ENCODE measurements at regions not wholly inside any gene's neighbourhood (a gene's known extent, or its start where the extent isn't known, plus 50 kb on each side); places are given as distances from the start of the nearest gene placed in this dataset.

DNA sequence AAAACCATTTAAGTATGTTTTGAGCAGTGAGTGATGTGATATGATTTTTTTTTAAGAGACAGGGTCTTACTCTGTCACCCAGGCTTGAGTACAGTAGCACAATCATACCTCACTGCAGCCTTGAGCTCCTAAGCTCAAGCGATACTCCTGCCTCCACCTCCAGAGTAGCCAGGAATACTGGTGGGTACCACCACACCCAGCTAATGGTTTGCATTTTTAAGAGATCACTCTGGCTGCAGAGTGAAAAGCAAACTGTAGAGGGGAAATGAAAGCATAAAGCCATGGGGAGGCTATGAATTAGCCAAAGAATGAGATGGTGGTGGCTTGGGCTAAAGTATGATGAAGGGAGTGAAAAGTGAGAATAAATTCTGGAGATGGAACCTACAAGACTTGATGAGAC, 199.1 kb downstream of the HINT1 start:
- no peak overlapping the region for H3K4me3 ChIP-seq
- H3K27ac ChIP-seq, result no peak overlapping the region
- H3K27me3 ChIP-seq, result no peaks in the 10 kb centered on the region
- H3K9me3 ChIP-seq, result no peaks in the 10 kb centered on the region
- no peak for DNase-seq (ENCODE audit: low spot score in 2 of 2)
- no peak for TF ChIP-seq POLR2AphosphoS5 (IDR thresholded peaks at IDR 0.05)
- no peak for TF ChIP-seq CTCF (IDR thresholded peaks at IDR 0.05)
- no peak for TF ChIP-seq POLR2A (IDR thresholded peaks at IDR 0.05)
- no peak for TF ChIP-seq EP300 (IDR thresholded peaks at IDR 0.05)
- WGBS, result 100% methylated on average over 1 of the region's 1 CpG
- no peaks in the 10 kb centered on the region for H3K4me1 ChIP-seq
- no peaks in the 10 kb centered on the region for H3K36me3 ChIP-seq

DNA sequence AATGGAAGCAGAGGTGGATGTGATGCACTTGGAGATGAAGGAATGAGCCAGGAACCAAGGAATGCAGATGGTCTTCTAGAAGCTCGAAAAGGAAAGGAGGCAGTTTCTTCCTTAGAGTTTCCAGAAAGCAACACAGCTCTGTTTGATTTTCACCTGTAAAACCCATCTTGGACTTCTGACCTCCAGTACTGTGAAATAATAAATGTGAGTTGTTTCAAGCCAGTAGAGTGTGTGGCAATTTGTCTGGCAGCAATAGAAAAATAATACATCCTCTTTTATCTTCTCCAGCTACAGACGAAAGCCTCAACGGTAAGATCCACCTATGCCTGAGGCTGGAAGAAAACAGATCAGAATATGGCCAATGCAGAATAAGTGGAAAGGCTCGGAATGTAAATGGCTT, 199.7 kb downstream of the HINT1 start:
- Histone ChIP-seq H3K4me3 (no peak overlapping the region), H3K4me1 (no peaks in the 10 kb centered on the region), H3K36me3 (no peaks in the 10 kb centered on the region), H3K27ac (no peak overlapping the region), H3K9me3 (no peaks in the 10 kb centered on the region), H3K27me3 (no peaks in the 10 kb centered on the region)
- TF ChIP-seq POLR2AphosphoS5 (IDR thresholded peaks at IDR 0.05) (no peak), POLR2A (IDR thresholded peaks at IDR 0.05) (no peak), CTCF (IDR thresholded peaks at IDR 0.05) (no peak), EP300 (IDR thresholded peaks at IDR 0.05) (no peak)
- WGBS, result 48% methylated on average over 4 of the region's 4 CpGs
- DNase-seq (ENCODE audit: low spot score in 2 of 2), result no peak

DNA sequence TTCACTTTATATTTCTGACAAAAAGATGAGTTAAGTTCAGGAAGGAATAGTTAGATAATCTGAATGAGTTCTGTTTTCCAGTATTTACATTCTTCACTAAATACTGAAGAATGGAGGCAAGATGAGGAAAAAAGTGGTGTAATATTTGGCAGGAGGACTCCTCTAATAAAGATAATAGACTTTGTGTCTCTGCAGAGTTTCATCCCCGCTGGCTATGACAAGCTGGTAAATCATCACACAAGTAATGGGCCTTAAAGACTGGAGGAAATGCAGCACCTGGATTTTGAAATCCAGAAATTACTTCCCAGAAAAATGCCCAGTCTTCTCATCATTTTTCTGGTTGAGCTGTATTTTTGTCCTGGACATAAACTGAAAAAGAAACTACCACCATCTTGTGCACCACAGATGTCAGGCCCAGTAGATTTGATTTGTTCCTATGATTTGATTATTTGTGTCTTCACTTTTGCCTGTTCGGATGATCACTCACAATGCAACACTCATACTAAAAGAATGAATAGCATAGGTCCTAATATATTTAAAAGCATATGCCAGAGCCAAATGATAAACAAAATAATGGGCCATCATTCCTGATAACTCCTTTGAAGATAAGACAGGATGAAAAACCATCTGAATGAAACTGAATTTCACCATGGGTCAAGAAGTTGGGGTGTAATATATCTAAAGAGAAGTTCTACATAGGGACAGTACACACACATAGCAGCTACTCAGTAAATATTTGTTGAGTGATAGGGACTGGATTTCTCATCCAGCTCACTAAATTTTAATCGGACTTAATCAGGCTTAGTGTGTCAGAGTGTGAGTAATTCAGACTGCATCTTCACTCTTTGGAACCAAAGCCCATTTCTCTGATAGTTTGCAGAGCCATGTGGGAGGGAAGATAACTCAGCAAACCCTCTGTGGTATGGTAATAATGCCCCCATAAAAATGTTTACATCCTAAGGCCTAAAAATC, 200.5 kb downstream of the HINT1 start:
- 81% methylated on average over 3 of the region's 3 CpGs for WGBS
- DNase-seq (ENCODE audit: low spot score in 2 of 2), result no peak
- Histone ChIP-seq H3K27ac (no peak overlapping the region), H3K36me3 (no peaks in the 10 kb centered on the region), H3K4me1 (no peaks in the 10 kb centered on the region), H3K4me3 (no peak overlapping the region), H3K27me3 (no peaks in the 10 kb centered on the region), H3K9me3 (no peaks in the 10 kb centered on the region)
- TF ChIP-seq POLR2AphosphoS5 (IDR thresholded peaks at IDR 0.05) (no peak), CTCF (IDR thresholded peaks at IDR 0.05) (no peak), POLR2A (IDR thresholded peaks at IDR 0.05) (no peak), EP300 (IDR thresholded peaks at IDR 0.05) (no peak)

DNA sequence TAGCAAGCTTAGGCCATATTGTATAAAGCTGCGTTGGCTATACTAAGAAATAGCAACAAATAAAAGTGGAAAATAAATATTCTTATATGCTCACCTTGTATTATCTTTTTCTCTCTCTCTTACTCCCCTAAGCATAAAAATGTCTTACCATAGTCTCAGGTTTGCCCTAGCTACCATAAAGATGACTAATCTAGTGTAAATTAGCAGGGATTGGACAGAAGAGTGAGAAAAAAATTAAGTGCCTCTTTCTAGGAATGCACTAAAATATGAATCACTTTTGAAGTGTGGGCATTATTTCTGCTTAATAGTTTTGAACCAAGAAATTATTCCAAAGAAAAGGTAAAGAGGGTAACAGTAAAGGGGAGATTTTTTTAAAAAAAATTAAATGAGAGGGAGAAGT, 201.3 kb downstream of the HINT1 start:
- Histone ChIP-seq H3K27ac (no peak overlapping the region), H3K4me3 (no peak overlapping the region), H3K4me1 (no peaks in the 10 kb centered on the region), H3K9me3 (no peaks in the 10 kb centered on the region), H3K27me3 (no peaks in the 10 kb centered on the region), H3K36me3 (no peaks in the 10 kb centered on the region)
- TF ChIP-seq EP300 (IDR thresholded peaks at IDR 0.05), result no peak
- no peak for TF ChIP-seq POLR2AphosphoS5 (IDR thresholded peaks at IDR 0.05)
- no peak for TF ChIP-seq POLR2A (IDR thresholded peaks at IDR 0.05)
- no peak for TF ChIP-seq CTCF (IDR thresholded peaks at IDR 0.05)
- no peak for DNase-seq (ENCODE audit: low spot score in 2 of 2)
- WGBS, result 93% methylated on average over 1 of the region's 1 CpG

DNA sequence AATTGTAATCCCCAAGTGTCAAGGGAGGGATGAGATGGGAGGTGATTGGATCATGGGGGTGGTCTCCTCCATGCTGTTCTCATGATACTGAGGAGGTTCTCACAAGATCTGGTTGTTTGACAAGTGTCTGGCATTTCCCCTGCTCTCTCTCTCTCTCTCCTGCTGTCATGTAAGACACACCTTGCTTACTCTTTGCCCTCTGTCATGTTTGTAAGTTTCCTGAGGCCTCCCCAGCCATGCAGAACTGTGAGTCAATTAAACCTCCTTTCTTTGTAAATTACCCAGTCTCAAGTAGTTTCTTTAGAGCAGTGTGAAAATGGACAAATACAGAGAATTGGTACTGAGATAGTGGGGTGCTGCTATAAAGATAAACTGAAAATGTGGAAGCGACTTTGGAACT, 207.9 kb downstream of the HINT1 start:
- no peak overlapping the region for H3K27ac ChIP-seq
- H3K36me3 ChIP-seq, result no peaks in the 10 kb centered on the region
- H3K4me3 ChIP-seq, result no peak overlapping the region
- no peak for TF ChIP-seq POLR2A (IDR thresholded peaks at IDR 0.05)
- H3K9me3 ChIP-seq, result no peaks in the 10 kb centered on the region
- no peaks in the 10 kb centered on the region for H3K4me1 ChIP-seq
- no peak for DNase-seq (ENCODE audit: low spot score in 2 of 2)
- 90% methylated on average over 1 of the region's 1 CpG for WGBS
- no peaks in the 10 kb centered on the region for H3K27me3 ChIP-seq
